NT2/D1 (cell line): ENCODE measurements at regions not wholly inside any gene's neighbourhood (a gene's known extent, or its start where the extent isn't known, plus 50 kb on each side); places are given as distances from the start of the nearest gene placed in this dataset.

Experiments
- SUZ12 ChIP-seq: IDR thresholded peaks from 2 replicates; pipeline ENCODE4 v1.6.1; 2011; ENCODE audit not compliant: insufficient read length, insufficient read depth; ENCODE audit errors: extremely low read depth
- YY1 ChIP-seq: IDR thresholded peaks from 2 replicates; pipeline ENCODE4 v1.6.1; 2011; ENCODE audit not compliant: insufficient read length, insufficient read depth
- ZNF274 ChIP-seq: IDR thresholded peaks from 2 replicates; pipeline ENCODE4 v1.6.1; 2011; ENCODE audit warnings: mild to moderate bottlenecking, low read depth, low read length

GRCh38 chr2:194363295-194363694, 1293.7 kb upstream of the SLC39A10 start:
- TF ChIP-seq YY1: no peak
- no peak for TF ChIP-seq SUZ12
- TF ChIP-seq ZNF274: no peak
